ENCODE measurements at regions not wholly inside any gene's neighbourhood (a gene's known extent, or its start where the extent isn't known, plus 50 kb on each side); places are given as distances from the start of the nearest gene placed in this dataset.

DNA sequence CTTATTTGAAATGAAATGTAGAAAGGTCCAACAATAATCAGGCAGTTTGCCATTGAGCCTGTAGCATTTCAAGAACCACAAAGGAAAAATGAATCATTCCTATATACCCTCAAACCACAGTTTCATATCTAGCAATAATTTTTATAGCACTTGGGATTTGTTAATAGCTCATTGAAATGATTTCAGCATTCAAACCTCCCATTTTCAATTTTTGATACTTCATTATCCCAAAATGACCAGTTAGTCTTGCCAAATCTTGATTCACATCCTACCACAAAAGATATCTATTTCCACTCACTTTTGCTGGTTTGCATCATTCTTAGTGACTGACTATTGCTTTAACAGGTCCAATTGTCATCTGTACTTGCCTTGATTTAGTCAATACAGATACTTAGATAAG is 790.1 kb downstream of the TLE1 start:
- in situ Hi-C loops (cut with HindIII; ENCODE audit: low pct_unique_long_range_greater_than_20kb, low sequenced_read_pairs) = no loop called here
- no peak for ATAC-seq

DNA sequence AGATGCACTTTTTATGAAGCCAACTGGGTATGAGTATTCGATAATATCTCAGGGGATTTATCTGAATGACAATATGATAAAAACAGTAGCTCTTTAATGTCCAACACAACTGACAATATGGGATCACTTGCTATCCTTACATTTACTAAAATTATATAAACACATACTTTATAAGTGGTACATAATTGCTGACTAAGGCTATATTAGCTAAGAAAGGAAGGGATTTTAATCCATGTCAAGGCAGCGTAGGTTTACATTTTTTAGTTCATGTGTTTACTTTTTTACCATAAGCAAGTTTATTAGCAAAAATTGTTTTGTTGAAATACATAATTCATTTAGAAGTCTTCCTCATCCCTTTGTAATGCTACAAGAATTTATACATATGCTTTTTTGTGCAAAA is 796.2 kb downstream of the TLE1 start:
- Histone ChIP-seq H3K27me3 (ENCODE audit: control insufficient read depth, insufficient read depth, low read length) (no peaks in the 10 kb centered on the region), H3K4me3 (ENCODE audit: low read depth in 2 of 2, low read length in 2 of 2) (no peak overlapping the region), H3K4me1 (ENCODE audit: control insufficient read depth, insufficient read depth, low read length) (no peaks in the 10 kb centered on the region), H3K27ac (ENCODE audit: low read length) (no peak overlapping the region), H3K36me3 (ENCODE audit: control insufficient read depth, insufficient read depth, low read length) (no peaks in the 10 kb centered on the region), H3K9me3 (ENCODE audit: control insufficient read depth, insufficient read depth, low read depth, low read length) (no peaks in the 10 kb centered on the region)
- ChIA-PET POLR2A (no interaction called here), CTCF (no interaction called here)
- intact Hi-C loops (cut with micrococcal nuclease; ENCODE audit: unreplicated experiment) = no loop called here
- no TSS peak for BruUV-seq (replicated peaks)
- ATAC-seq (no peak), DNase-seq (ENCODE audit: low read depth, low spot score) (no peak)
- in situ Hi-C loops (cut with HindIII; ENCODE audit: low pct_unique_long_range_greater_than_20kb, low sequenced_read_pairs) = no loop called here
- TF ChIP-seq SIN3A (IDR thresholded peaks at IDR 0.05; ENCODE audit: borderline replicate concordance, insufficient read depth, low read depth, low read length) (no peak), TCF7L2 (IDR thresholded peaks at IDR 0.05; ENCODE audit: low read depth, low read length) (no peak), POLR2AphosphoS5 (IDR thresholded peaks at IDR 0.05; ENCODE audit: low read depth, low read length) (no peak)
- TF ChIP-seq, protein P1, sequence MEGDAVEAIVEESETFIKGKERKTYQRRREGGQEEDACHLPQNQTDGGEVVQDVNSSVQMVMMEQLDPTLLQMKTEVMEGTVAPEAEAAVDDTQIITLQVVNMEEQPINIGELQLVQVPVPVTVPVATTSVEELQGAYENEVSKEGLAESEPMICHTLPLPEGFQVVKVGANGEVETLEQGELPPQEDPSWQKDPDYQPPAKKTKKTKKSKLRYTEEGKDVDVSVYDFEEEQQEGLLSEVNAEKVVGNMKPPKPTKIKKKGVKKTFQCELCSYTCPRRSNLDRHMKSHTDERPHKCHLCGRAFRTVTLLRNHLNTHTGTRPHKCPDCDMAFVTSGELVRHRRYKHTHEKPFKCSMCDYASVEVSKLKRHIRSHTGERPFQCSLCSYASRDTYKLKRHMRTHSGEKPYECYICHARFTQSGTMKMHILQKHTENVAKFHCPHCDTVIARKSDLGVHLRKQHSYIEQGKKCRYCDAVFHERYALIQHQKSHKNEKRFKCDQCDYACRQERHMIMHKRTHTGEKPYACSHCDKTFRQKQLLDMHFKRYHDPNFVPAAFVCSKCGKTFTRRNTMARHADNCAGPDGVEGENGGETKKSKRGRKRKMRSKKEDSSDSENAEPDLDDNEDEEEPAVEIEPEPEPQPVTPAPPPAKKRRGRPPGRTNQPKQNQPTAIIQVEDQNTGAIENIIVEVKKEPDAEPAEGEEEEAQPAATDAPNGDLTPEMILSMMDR (IDR thresholded peaks at IDR 0.05) = no peak
- TF ChIP-seq, protein P2, sequence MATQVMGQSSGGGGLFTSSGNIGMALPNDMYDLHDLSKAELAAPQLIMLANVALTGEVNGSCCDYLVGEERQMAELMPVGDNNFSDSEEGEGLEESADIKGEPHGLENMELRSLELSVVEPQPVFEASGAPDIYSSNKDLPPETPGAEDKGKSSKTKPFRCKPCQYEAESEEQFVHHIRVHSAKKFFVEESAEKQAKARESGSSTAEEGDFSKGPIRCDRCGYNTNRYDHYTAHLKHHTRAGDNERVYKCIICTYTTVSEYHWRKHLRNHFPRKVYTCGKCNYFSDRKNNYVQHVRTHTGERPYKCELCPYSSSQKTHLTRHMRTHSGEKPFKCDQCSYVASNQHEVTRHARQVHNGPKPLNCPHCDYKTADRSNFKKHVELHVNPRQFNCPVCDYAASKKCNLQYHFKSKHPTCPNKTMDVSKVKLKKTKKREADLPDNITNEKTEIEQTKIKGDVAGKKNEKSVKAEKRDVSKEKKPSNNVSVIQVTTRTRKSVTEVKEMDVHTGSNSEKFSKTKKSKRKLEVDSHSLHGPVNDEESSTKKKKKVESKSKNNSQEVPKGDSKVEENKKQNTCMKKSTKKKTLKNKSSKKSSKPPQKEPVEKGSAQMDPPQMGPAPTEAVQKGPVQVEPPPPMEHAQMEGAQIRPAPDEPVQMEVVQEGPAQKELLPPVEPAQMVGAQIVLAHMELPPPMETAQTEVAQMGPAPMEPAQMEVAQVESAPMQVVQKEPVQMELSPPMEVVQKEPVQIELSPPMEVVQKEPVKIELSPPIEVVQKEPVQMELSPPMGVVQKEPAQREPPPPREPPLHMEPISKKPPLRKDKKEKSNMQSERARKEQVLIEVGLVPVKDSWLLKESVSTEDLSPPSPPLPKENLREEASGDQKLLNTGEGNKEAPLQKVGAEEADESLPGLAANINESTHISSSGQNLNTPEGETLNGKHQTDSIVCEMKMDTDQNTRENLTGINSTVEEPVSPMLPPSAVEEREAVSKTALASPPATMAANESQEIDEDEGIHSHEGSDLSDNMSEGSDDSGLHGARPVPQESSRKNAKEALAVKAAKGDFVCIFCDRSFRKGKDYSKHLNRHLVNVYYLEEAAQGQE (IDR thresholded peaks at IDR 0.05; ENCODE audit: insufficient read depth in 1 of 2, low read depth in 2 of 2, low read length in 1 of 2) = no peak

More for the DNA sequence above, 790.1 kb downstream of the TLE1 start:
- TF ChIP-seq TCF7L2 (IDR thresholded peaks at IDR 0.05; ENCODE audit: low read depth, low read length) (no peak), POLR2AphosphoS5 (IDR thresholded peaks at IDR 0.05; ENCODE audit: low read depth, low read length) (no peak), SIN3A (IDR thresholded peaks at IDR 0.05; ENCODE audit: borderline replicate concordance, insufficient read depth, low read depth, low read length) (no peak)
- TF ChIP-seq, protein P2 (IDR thresholded peaks at IDR 0.05; ENCODE audit: insufficient read depth in 1 of 2, low read depth in 2 of 2, low read length in 1 of 2) = no peak
- TF ChIP-seq, protein P1 (IDR thresholded peaks at IDR 0.05) = no peak
- Histone ChIP-seq H3K4me1 (ENCODE audit: control insufficient read depth, insufficient read depth, low read length) (no peaks in the 10 kb centered on the region), H3K27ac (ENCODE audit: low read length) (no peak overlapping the region), H3K4me3 (ENCODE audit: low read depth in 2 of 2, low read length in 2 of 2) (no peak overlapping the region), H3K9me3 (ENCODE audit: control insufficient read depth, insufficient read depth, low read depth, low read length) (no peaks in the 10 kb centered on the region), H3K36me3 (ENCODE audit: control insufficient read depth, insufficient read depth, low read length) (no peaks in the 10 kb centered on the region), H3K27me3 (ENCODE audit: control insufficient read depth, insufficient read depth, low read length) (no peaks in the 10 kb centered on the region)
- no TSS peak for BruUV-seq (replicated peaks)
- intact Hi-C loops (cut with micrococcal nuclease; ENCODE audit: unreplicated experiment) = no loop called here
- POLR2A ChIA-PET = no interaction called here
- CTCF ChIA-PET = no interaction called here
- DNase-seq (ENCODE audit: low read depth, low spot score) = no peak

All from Panc1 (cell line).